Parathyroid adenoma (tissue), 2 donors: ENCODE measurements at regions not wholly inside any gene's neighbourhood (a gene's known extent, or its start where the extent isn't known, plus 50 kb on each side); places are given as distances from the start of the nearest gene placed in this dataset.

Source experiments
- H2AFZ ChIP-seq: fragments of 300-600 bp; sonication (generic); one replicate; pipeline ENCODE4 v1.7.0; 2017; ENCODE audit warnings: antibody characterized with exemption, mild to moderate bottlenecking
- H3K27ac ChIP-seq: fragments of 300-600 bp; sonication (generic); one replicate; pipeline ENCODE4 v1.7.0; 2017
- H3K27me3 ChIP-seq: fragments of 300-600 bp; sonication (generic); one replicate; pipeline ENCODE4 v1.7.0; 2017; ENCODE audit warnings: low read length; ENCODE audit not compliant: control insufficient read depth, insufficient read depth
- H3K36me3 ChIP-seq: fragments of 300-600 bp; sonication (generic); one replicate; pipeline ENCODE4 v1.7.0; 2017; ENCODE audit warnings: low read length; ENCODE audit not compliant: control insufficient read depth, insufficient read depth
- H3K4me1 ChIP-seq: fragments of 300-600 bp; sonication (generic); one replicate; pipeline ENCODE4 v1.7.0; 2017; ENCODE audit warnings: control low read depth
- H3K4me2 ChIP-seq: fragments of 300-600 bp; sonication (generic); one replicate; pipeline ENCODE4 v1.7.0; 2017; ENCODE audit warnings: low read length
- H3K4me3 ChIP-seq: fragments of 300-600 bp; sonication (generic); one replicate; pipeline ENCODE4 v1.7.0; 2017; ENCODE audit warnings: low read depth, low read length
- H3K79me2 ChIP-seq: fragments of 300-600 bp; sonication (generic); one replicate; pipeline ENCODE4 v1.7.0; 2017; ENCODE audit warnings: control low read depth
- H3K9ac ChIP-seq: fragments of 300-600 bp; sonication (generic); one replicate; pipeline ENCODE4 v1.7.0; 2017; ENCODE audit warnings: mild to moderate bottlenecking
- H3K9me3 ChIP-seq: fragments of 300-600 bp; sonication (generic); one replicate; pipeline ENCODE4 v1.7.0; 2017; ENCODE audit warnings: low read length; ENCODE audit not compliant: control insufficient read depth
- CTCF ChIP-seq: fragments of 300-600 bp; sonication (generic); IDR thresholded peaks from one replicate; pipeline ENCODE4 v1.7.0; 2017; ENCODE audit warnings: antibody characterized with exemption, mild to moderate bottlenecking
- donor health status: primary hyperparathyroidism.

GRCh38 chr3:43198301-43198700 lies 88.0 kb upstream of the SNRK start:
- no peak overlapping the region for H3K27ac ChIP-seq
- no peaks in the 10 kb centered on the region for H3K36me3 ChIP-seq
- H3K27me3 ChIP-seq = no peaks in the 10 kb centered on the region
- H3K4me1 ChIP-seq = no peaks in the 10 kb centered on the region
- H3K4me2 ChIP-seq = no peak overlapping the region
- no peak overlapping the region for H3K4me3 ChIP-seq
- H3K79me2 ChIP-seq = no peaks in the 10 kb centered on the region
- no peaks in the 10 kb centered on the region for H3K9me3 ChIP-seq
- H3K9ac ChIP-seq = no peak overlapping the region
- TF ChIP-seq CTCF = no peak
- H2AFZ ChIP-seq = no peak overlapping the region

GRCh38 chr3:43197181-43197580 lies 89.2 kb upstream of the SNRK start:
- no peak for TF ChIP-seq CTCF
- H3K9ac ChIP-seq = no peak overlapping the region
- no peak overlapping the region for H3K27ac ChIP-seq

DNA sequence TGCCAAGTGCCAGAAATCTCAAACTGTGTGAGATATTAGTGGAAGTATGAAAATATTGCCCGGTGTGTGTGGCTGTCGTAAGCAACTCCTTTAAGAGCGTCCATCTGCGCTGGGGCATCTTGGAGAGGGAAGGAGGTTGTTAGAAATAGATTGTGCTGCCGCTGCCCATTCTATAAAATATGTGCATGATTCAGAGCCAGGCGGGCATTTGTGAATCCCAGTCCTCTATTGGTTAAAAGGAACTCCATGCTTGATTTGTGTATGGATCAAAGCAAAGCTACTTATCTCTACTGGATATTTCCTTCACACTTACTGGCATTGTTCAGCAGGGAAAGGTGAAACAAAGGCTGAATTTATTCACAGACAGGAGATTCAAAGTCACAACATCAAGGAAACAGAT lies 89.6 kb upstream of the SNRK start:
- H3K79me2 ChIP-seq = no peaks in the 10 kb centered on the region
- H3K36me3 ChIP-seq = no peaks in the 10 kb centered on the region
- no peaks in the 10 kb centered on the region for H3K27me3 ChIP-seq
- no peak overlapping the region for H3K4me3 ChIP-seq
- H3K9me3 ChIP-seq = no peaks in the 10 kb centered on the region
- H3K4me2 ChIP-seq = no peak overlapping the region
- H3K4me1 ChIP-seq = no peaks in the 10 kb centered on the region
- no peak overlapping the region for H3K9ac ChIP-seq
- no peak for TF ChIP-seq CTCF
- no peak overlapping the region for H2AFZ ChIP-seq
- no peak overlapping the region for H3K27ac ChIP-seq

More at GRCh38 chr3:43197181-43197580, 89.2 kb upstream of the SNRK start:
- no peaks in the 10 kb centered on the region for H3K79me2 ChIP-seq
- H3K4me2 ChIP-seq = no peak overlapping the region
- no peaks in the 10 kb centered on the region for H3K36me3 ChIP-seq
- H3K9me3 ChIP-seq = no peaks in the 10 kb centered on the region
- no peaks in the 10 kb centered on the region for H3K4me1 ChIP-seq
- no peak overlapping the region for H2AFZ ChIP-seq
- H3K4me3 ChIP-seq = no peak overlapping the region
- no peaks in the 10 kb centered on the region for H3K27me3 ChIP-seq

- Histone ChIP-seq H3K27me3 (no peaks in the 10 kb centered on the region), H3K9me3 (no peaks in the 10 kb centered on the region), H3K4me1 (no peaks in the 10 kb centered on the region), H3K79me2 (no peaks in the 10 kb centered on the region), H3K36me3 (no peaks in the 10 kb centered on the region), H3K4me3 (no peak overlapping the region), H3K27ac (no peak overlapping the region), H3K9ac (no peak overlapping the region), H3K4me2 (no peak overlapping the region), H2AFZ (no peak overlapping the region)
- TF ChIP-seq CTCF = no peak
These were observed 89.2 kb upstream of the POMGNT2 start for GRCh38 chr3:43195115-43195498.

DNA sequence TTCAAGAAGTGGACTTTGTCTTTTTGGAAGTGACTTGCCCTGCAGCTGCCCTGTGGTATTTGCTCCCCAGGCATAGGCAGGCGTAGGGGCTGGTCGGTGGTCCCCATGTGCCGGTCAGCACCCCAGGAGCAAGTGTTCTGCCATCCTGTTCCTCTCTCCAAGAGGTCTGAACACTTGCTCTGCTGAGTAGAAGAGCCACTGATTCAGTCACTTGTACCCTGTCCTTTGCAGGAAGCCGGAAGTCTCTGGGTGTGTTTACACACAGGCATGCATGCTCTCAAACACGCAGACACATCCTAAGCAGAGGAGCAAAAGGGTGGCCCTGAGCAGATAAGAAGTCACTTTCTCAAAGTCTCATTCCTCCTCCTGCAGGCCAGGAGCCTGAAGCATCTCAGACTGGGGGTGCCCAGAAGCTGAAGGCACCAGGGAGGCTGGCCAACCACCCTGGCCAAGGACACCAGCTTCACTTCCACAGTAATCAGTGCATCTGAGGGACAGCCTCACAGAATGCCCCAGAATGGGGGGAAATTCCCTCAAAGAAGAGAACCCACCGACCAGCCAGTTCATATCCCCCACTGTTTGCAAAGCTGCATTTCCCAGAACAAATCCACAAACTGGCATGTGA lies 88.7 kb upstream of the POMGNT2 start:
- Histone ChIP-seq H3K27me3 (no peaks in the 10 kb centered on the region), H3K9ac (no peak overlapping the region), H3K36me3 (no peaks in the 10 kb centered on the region), H3K4me1 (no peaks in the 10 kb centered on the region), H3K9me3 (no peaks in the 10 kb centered on the region), H3K4me3 (no peak overlapping the region), H3K27ac (no peak overlapping the region), H3K79me2 (no peaks in the 10 kb centered on the region), H2AFZ (no peak overlapping the region), H3K4me2 (no peak overlapping the region)
- TF ChIP-seq CTCF = no peak
